ENCODE measurements at regions not wholly inside any gene's neighbourhood (a gene's known extent, or its start where the extent isn't known, plus 50 kb on each side); places are given as distances from the start of the nearest gene placed in this dataset.

DNA sequence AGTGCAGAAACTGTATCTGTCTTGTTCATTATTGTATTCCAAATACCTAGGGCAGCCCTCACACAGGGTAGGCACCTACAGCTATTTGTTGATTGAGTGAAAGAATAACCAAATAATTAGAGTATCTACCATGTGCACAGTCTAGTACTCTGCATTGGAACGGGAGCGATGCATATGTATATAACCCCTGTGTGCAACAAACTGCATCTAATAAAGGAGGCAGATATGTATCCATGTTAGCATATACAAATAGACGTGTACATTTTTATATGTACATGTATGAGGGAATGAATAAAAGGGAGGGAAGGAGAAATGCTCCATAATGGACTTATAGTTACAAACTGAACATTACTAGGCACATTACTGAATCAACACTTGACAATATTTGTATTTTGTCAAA, 191.3 kb upstream of the PTPRZ1 start:
- TF ChIP-seq SIN3A (IDR thresholded peaks at IDR 0.05; ENCODE audit: borderline replicate concordance, insufficient read depth, low read length) (no peak), FOXP2 (optimal IDR thresholded peaks at IDR 0.05; ENCODE audit: borderline replicate concordance, extremely low read depth, extremely low read length, insufficient read depth) (no peak), TAF1 (IDR thresholded peaks at IDR 0.05; ENCODE audit: borderline replicate concordance, insufficient read depth, low read length) (no peak), POLR2AphosphoS5 (IDR thresholded peaks at IDR 0.05; ENCODE audit: low read depth, low read length) (no peak)
- TF ChIP-seq, protein P1, sequence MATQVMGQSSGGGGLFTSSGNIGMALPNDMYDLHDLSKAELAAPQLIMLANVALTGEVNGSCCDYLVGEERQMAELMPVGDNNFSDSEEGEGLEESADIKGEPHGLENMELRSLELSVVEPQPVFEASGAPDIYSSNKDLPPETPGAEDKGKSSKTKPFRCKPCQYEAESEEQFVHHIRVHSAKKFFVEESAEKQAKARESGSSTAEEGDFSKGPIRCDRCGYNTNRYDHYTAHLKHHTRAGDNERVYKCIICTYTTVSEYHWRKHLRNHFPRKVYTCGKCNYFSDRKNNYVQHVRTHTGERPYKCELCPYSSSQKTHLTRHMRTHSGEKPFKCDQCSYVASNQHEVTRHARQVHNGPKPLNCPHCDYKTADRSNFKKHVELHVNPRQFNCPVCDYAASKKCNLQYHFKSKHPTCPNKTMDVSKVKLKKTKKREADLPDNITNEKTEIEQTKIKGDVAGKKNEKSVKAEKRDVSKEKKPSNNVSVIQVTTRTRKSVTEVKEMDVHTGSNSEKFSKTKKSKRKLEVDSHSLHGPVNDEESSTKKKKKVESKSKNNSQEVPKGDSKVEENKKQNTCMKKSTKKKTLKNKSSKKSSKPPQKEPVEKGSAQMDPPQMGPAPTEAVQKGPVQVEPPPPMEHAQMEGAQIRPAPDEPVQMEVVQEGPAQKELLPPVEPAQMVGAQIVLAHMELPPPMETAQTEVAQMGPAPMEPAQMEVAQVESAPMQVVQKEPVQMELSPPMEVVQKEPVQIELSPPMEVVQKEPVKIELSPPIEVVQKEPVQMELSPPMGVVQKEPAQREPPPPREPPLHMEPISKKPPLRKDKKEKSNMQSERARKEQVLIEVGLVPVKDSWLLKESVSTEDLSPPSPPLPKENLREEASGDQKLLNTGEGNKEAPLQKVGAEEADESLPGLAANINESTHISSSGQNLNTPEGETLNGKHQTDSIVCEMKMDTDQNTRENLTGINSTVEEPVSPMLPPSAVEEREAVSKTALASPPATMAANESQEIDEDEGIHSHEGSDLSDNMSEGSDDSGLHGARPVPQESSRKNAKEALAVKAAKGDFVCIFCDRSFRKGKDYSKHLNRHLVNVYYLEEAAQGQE (IDR thresholded peaks at IDR 0.05; ENCODE audit: insufficient read depth in 1 of 2, low read depth in 2 of 2, low read length in 2 of 2), result no peak

DNA sequence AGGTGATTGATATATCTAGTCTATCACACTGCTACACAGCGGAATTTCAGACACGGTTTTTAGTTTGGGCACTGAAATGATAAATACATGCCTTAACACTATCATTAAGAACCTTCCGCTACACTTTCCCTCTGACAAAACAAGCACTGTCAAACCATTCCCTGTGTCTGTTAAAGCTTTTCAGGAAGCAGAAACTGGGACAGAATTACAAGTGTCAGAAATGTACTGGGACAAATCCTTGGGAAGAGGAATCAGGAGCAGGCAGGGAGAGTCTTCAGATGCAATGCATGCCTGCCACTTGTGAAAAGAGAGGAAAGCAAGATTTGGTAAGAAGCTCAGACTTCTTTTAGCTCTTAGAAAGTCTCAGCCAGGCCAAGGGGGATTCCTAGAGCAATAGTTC, 196.8 kb upstream of the PTPRZ1 start:
- TF ChIP-seq FOXP2 (optimal IDR thresholded peaks at IDR 0.05; ENCODE audit: borderline replicate concordance, extremely low read depth, extremely low read length, insufficient read depth) (no peak), TAF1 (IDR thresholded peaks at IDR 0.05; ENCODE audit: borderline replicate concordance, insufficient read depth, low read length) (no peak), SIN3A (IDR thresholded peaks at IDR 0.05; ENCODE audit: borderline replicate concordance, insufficient read depth, low read length) (no peak), POLR2AphosphoS5 (IDR thresholded peaks at IDR 0.05; ENCODE audit: low read depth, low read length) (no peak)
- TF ChIP-seq, protein P1 (IDR thresholded peaks at IDR 0.05; ENCODE audit: insufficient read depth in 1 of 2, low read depth in 2 of 2, low read length in 2 of 2), result no peak

DNA sequence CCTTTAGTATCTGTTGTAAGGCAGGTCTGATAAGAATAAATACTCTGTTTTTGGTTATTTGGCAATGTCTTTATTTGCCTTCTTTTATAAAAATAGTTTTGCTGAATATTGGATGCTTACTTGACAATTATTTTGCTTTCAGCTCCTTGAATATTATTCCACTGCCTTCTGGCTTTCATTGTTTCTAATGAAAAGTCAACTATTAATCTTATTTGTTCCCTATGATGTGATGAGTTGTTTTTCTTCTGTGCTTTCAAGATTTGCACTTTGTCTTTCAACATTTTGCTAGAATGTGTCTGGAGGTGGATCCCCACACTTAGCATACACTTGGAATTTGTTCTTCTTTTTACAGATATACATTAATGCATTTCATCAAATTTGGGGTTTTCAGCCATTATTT, 203.8 kb upstream of the PTPRZ1 start:
- no peak for TF ChIP-seq POLR2AphosphoS5 (IDR thresholded peaks at IDR 0.05; ENCODE audit: low read depth, low read length)
- TF ChIP-seq FOXP2 (optimal IDR thresholded peaks at IDR 0.05; ENCODE audit: borderline replicate concordance, extremely low read depth, extremely low read length, insufficient read depth), result no peak

GRCh38 chr7:121666306-121666705, 206.7 kb upstream of the PTPRZ1 start:
- TF ChIP-seq SIN3A (IDR thresholded peaks at IDR 0.05; ENCODE audit: borderline replicate concordance, insufficient read depth, low read length) (no peak), POLR2AphosphoS5 (IDR thresholded peaks at IDR 0.05; ENCODE audit: low read depth, low read length) (no peak), FOXP2 (optimal IDR thresholded peaks at IDR 0.05; ENCODE audit: borderline replicate concordance, extremely low read depth, extremely low read length, insufficient read depth) (no peak), TAF1 (IDR thresholded peaks at IDR 0.05; ENCODE audit: borderline replicate concordance, insufficient read depth, low read length) (no peak)
- TF ChIP-seq, protein P1 (IDR thresholded peaks at IDR 0.05; ENCODE audit: insufficient read depth in 1 of 2, low read depth in 2 of 2, low read length in 2 of 2), result no peak

- TF ChIP-seq FOXP2 (optimal IDR thresholded peaks at IDR 0.05; ENCODE audit: borderline replicate concordance, extremely low read depth, extremely low read length, insufficient read depth), result no peak
- TF ChIP-seq TAF1 (IDR thresholded peaks at IDR 0.05; ENCODE audit: borderline replicate concordance, insufficient read depth, low read length), result no peak
- TF ChIP-seq, protein P1 (IDR thresholded peaks at IDR 0.05; ENCODE audit: insufficient read depth in 1 of 2, low read depth in 2 of 2, low read length in 2 of 2), result no peak
- no peak for TF ChIP-seq POLR2AphosphoS5 (IDR thresholded peaks at IDR 0.05; ENCODE audit: low read depth, low read length)
- TF ChIP-seq SIN3A (IDR thresholded peaks at IDR 0.05; ENCODE audit: borderline replicate concordance, insufficient read depth, low read length), result no peak
Measured at GRCh38 chr7:121643320-121643719, 229.6 kb upstream of the PTPRZ1 start.
